ENCODE measurements at regions not wholly inside any gene's neighbourhood (a gene's known extent, or its start where the extent isn't known, plus 50 kb on each side); places are given as distances from the start of the nearest gene placed in this dataset.

GRCh38 chr4:184899261-184900134 is 73.7 kb upstream of the ACSL1 start:
- no peak for TF ChIP-seq POLR2A (IDR thresholded peaks at IDR 0.05; ENCODE audit: low read length)
- no peak for TF ChIP-seq GATA1 (IDR thresholded peaks at IDR 0.05; ENCODE audit: low read depth, low read length)

Data from erythroblast (primary cell).